ENCODE measurements at regions not wholly inside any gene's neighbourhood (a gene's known extent, or its start where the extent isn't known, plus 50 kb on each side); places are given as distances from the start of the nearest gene placed in this dataset.

DNA sequence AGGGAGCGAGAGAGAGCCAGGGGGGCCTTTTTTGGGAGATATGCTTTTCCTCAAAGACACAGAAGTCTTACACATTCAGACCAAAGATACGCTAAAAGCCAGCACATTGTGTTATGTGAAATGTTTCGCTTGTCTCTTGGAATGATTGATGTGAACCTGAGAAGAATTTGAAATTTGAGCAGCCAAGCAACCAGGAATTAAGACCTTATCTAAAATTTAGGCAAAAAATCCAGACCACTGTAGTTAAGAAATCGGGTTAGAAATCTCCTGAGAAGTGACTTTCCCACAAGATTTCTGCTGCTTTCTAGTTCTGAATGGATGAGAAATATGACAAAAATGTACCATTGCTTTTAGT, 223.2 kb upstream of the GMDS start:
- H3K4me3 ChIP-seq, result no peak overlapping the region
- no peaks in the 10 kb centered on the region for H3K9me3 ChIP-seq
- WGBS, 2 donors (ENCODE audit: low coverage in 1 of 2), result 67 to 73% methylated on average over 4 of the region's 4 CpGs
- no peaks in the 10 kb centered on the region for H3K4me1 ChIP-seq
- H3K27me3 ChIP-seq, result peaks cover 9% of the 10 kb centered on the region
- no peak overlapping the region for H3K27ac ChIP-seq
- ATAC-seq, result no peak
- TF ChIP-seq EP300 (IDR thresholded peaks at IDR 0.05), result no peak
- no peak for TF ChIP-seq POLR2A (IDR thresholded peaks at IDR 0.05)
- TF ChIP-seq, protein P1, sequence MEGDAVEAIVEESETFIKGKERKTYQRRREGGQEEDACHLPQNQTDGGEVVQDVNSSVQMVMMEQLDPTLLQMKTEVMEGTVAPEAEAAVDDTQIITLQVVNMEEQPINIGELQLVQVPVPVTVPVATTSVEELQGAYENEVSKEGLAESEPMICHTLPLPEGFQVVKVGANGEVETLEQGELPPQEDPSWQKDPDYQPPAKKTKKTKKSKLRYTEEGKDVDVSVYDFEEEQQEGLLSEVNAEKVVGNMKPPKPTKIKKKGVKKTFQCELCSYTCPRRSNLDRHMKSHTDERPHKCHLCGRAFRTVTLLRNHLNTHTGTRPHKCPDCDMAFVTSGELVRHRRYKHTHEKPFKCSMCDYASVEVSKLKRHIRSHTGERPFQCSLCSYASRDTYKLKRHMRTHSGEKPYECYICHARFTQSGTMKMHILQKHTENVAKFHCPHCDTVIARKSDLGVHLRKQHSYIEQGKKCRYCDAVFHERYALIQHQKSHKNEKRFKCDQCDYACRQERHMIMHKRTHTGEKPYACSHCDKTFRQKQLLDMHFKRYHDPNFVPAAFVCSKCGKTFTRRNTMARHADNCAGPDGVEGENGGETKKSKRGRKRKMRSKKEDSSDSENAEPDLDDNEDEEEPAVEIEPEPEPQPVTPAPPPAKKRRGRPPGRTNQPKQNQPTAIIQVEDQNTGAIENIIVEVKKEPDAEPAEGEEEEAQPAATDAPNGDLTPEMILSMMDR (IDR thresholded peaks at IDR 0.05), result no peak
- no peak for TF ChIP-seq POLR2AphosphoS5 (IDR thresholded peaks at IDR 0.05)
- H3K36me3 ChIP-seq, result no peaks in the 10 kb centered on the region

DNA sequence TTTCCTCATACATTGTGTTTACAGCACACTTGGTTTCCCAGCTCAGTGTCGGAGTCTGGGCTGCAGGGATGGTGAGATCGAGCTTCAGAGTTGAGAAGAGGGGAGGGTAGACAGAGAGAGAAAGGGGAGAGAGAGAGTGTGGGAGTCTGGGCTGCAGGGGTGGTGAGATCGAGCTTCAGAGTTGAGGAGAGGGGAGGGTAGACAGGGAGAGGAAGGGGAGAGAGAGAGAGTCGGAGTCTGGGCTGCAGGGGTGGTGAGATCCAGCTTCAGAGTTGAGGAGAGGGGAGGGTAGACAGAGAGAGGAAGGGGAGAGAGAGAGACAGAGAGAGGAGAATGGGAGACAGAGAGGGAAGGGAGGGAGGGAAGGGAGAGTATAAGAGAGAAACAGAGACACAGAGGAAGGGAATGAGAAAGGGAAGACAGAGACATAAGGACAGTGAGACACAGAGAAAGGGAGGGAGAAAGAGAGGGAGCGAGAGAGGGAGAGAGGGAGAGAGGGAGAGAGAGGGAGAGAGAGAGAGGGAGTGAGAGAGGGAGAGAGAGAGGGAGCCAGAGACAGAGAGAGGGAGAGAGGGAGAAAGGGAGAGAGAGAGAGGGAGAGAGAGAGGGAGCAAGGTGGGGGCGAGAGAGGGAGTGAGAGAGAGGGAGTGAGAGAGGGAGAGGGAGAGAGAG, 222.7 kb upstream of the GMDS start:
- TF ChIP-seq POLR2A (IDR thresholded peaks at IDR 0.05) (no peak), POLR2AphosphoS5 (IDR thresholded peaks at IDR 0.05) (no peak), EP300 (IDR thresholded peaks at IDR 0.05) (no peak)
- TF ChIP-seq, protein P1 (IDR thresholded peaks at IDR 0.05), result no peak
- H3K27me3 ChIP-seq, result peaks cover 9% of the 10 kb centered on the region
- 47 to 62% methylated on average over 3 to 4 of the region's 6 CpGs for WGBS, 2 donors (ENCODE audit: low coverage in 1 of 2)
- H3K4me1 ChIP-seq, result no peaks in the 10 kb centered on the region
- H3K4me3 ChIP-seq, result no peak overlapping the region
- ATAC-seq, result no peak
- H3K36me3 ChIP-seq, result no peaks in the 10 kb centered on the region
- no peak overlapping the region for H3K27ac ChIP-seq
- H3K9me3 ChIP-seq, result no peaks in the 10 kb centered on the region

DNA sequence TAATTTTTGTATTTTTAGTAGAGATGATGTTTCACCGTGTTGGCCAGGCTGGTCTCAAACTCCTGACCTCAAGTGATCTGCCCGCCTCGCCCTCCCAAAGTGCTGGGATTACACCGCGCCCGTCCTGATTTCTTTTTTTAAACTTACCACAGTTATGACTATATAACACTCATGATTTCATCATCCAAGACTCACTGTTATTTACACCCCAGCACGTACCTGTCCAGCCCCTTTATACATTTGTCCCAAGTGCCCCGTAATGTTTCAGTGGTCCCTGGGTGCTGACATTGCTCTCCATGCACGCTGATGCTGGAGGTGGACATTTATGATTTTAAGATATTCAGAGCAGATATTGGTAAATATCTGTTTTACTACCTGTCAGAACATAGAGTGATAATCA, 219.9 kb upstream of the GMDS start:
- H3K36me3 ChIP-seq, result no peaks in the 10 kb centered on the region
- 94 to 96% methylated on average over 8 to 9 of the region's 9 CpGs for WGBS, 2 donors (ENCODE audit: low coverage in 1 of 2)
- no peak for ATAC-seq
- no peaks in the 10 kb centered on the region for H3K9me3 ChIP-seq
- no peak for TF ChIP-seq POLR2A (IDR thresholded peaks at IDR 0.05)
- TF ChIP-seq, protein P1 (IDR thresholded peaks at IDR 0.05), result no peak
- TF ChIP-seq EP300 (IDR thresholded peaks at IDR 0.05), result no peak
- TF ChIP-seq POLR2AphosphoS5 (IDR thresholded peaks at IDR 0.05), result no peak
- H3K4me1 ChIP-seq, result peaks cover 0 to 3% (median 0%) of the 10 kb centered on the region in 3 donors
- no peak overlapping the region for H3K4me3 ChIP-seq
- H3K27me3 ChIP-seq, result peaks cover 9% of the 10 kb centered on the region
- H3K27ac ChIP-seq, result no peak overlapping the region

DNA sequence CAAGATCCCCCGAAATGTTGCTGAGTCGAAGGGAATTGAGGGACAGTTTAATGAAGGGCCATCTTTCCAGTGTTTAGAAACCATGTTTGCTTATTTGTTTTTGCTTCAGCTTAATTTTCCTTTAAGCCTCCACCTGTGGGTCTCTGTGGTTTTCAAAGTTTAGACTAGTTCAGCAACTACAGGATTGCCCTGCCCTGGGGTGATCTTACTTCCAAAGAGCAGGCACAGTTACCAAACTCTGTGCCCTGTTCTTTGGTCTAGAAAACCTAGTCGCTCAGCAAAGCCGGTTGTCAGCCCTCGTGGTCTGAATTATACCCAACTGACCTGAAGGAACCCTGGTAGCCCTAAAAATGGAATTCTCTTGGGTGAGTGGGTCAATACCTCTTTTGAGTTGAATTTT, 219.2 kb upstream of the GMDS start:
- 86 to 100% methylated on average over 3 to 5 of the region's 5 CpGs for WGBS, 2 donors (ENCODE audit: low coverage in 1 of 2)
- H3K27me3 ChIP-seq, result peaks cover 9% of the 10 kb centered on the region
- H3K9me3 ChIP-seq, result no peaks in the 10 kb centered on the region
- peaks cover 0 to 7% (median 0%) of the 10 kb centered on the region in 3 donors for H3K4me1 ChIP-seq
- no peak for TF ChIP-seq EP300 (IDR thresholded peaks at IDR 0.05)
- TF ChIP-seq POLR2AphosphoS5 (IDR thresholded peaks at IDR 0.05), result no peak
- no peaks in the 10 kb centered on the region for H3K36me3 ChIP-seq
- ATAC-seq, result no peak
- no peak overlapping the region for H3K4me3 ChIP-seq
- H3K27ac ChIP-seq, result no peak overlapping the region

DNA sequence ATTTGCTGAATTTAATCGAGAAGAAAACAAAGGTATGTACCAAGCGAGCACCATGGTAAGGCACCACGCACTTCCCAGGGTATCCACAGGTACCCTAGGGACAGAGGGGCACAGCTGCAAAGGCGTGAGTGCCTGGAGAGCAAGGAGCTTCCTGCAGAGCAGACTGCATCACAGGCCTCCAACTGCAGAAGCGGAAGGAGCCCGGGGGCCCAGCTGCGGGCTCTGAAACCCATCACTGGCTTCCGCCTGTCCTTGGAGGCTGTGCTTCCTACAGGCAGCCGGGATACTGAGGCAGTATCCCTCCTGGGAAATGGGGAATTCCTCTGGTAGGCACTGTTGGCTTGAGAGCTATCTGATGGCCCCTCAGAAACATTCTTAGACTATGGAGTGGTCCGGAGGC, 217.4 kb upstream of the GMDS start:
- no peak overlapping the region for H3K4me3 ChIP-seq
- H3K9me3 ChIP-seq, result no peaks in the 10 kb centered on the region
- H3K4me1 ChIP-seq, result peaks cover 0 to 7% (median 0%) of the 10 kb centered on the region in 3 donors
- WGBS, 2 donors (ENCODE audit: low coverage in 1 of 2), result no CpG with 5 or more reads among the region's 10 CpGs
- no peak for ATAC-seq
- H3K27ac ChIP-seq, result no peak overlapping the region
- H3K27me3 ChIP-seq, result peaks cover 6% of the 10 kb centered on the region
- TF ChIP-seq, protein P1 (IDR thresholded peaks at IDR 0.05), result no peak
- no peak for TF ChIP-seq POLR2AphosphoS5 (IDR thresholded peaks at IDR 0.05)
- TF ChIP-seq EP300 (IDR thresholded peaks at IDR 0.05), result no peak
- TF ChIP-seq POLR2A (IDR thresholded peaks at IDR 0.05), result no peak
- H3K36me3 ChIP-seq, result no peaks in the 10 kb centered on the region

Data from gastroesophageal sphincter (tissue), 4 donors.